IPS-18c (cell line): ENCODE measurements at regions not wholly inside any gene's neighbourhood (a gene's known extent, or its start where the extent isn't known, plus 50 kb on each side); places are given as distances from the start of the nearest gene placed in this dataset.
"Not testable (repeated sequence)": the region's sequence is repeated elsewhere in the genome, so short reads cannot be mapped to it uniquely, and the experiment has no call there.

Source experiments
- H3K4me3 ChIP-seq: 2 replicates; pipeline ENCODE4 v1.7.0; 2013; ENCODE audit warnings: low read depth, mild to moderate bottlenecking, low read length, moderate library complexity; ENCODE audit not compliant: insufficient read depth
- H3K9me3 ChIP-seq: one replicate; pipeline ENCODE4 v1.6.1; 2013; ENCODE audit warnings: mild to moderate bottlenecking, low read length, moderate library complexity; ENCODE audit not compliant: control insufficient read depth, insufficient read depth

- H3K4me3 ChIP-seq = peak overlapping the region; percentile 9; the same call in 1 of the 2 replicates
- H3K9me3 ChIP-seq = no peaks in the 10 kb centered on the region
Measured at GRCh38 chr11:45412051-45412471, 125.9 kb upstream of the SYT13 start.

GRCh38 chr11:45411228-45411946 lies 125.2 kb upstream of the SYT13 start:
- Histone ChIP-seq H3K4me3 (peak overlapping the region; percentile 10; the same call in 1 of the 2 replicates), H3K9me3 (no peaks in the 10 kb centered on the region)

- H3K9me3 ChIP-seq = no peaks in the 10 kb centered on the region
- peak overlapping the region; percentile 20 for H3K4me3 ChIP-seq
Measured at GRCh38 chr11:45410391-45411227, 124.5 kb upstream of the SYT13 start.

- no peak overlapping the region for H3K4me3 ChIP-seq
- no peaks in the 10 kb centered on the region for H3K9me3 ChIP-seq
Measured at GRCh38 chr11:45409587-45409986, 123.4 kb upstream of the SYT13 start.

GRCh38 chr11:45407226-45407625 lies 121.1 kb upstream of the SYT13 start:
- Histone ChIP-seq H3K4me3 (no peak overlapping the region), H3K9me3 (no peaks in the 10 kb centered on the region)

GRCh38 chr11:45405916-45406670 lies 120.0 kb upstream of the SYT13 start:
- Histone ChIP-seq H3K9me3 (no peaks in the 10 kb centered on the region), H3K4me3 (no peak overlapping the region)

DNA sequence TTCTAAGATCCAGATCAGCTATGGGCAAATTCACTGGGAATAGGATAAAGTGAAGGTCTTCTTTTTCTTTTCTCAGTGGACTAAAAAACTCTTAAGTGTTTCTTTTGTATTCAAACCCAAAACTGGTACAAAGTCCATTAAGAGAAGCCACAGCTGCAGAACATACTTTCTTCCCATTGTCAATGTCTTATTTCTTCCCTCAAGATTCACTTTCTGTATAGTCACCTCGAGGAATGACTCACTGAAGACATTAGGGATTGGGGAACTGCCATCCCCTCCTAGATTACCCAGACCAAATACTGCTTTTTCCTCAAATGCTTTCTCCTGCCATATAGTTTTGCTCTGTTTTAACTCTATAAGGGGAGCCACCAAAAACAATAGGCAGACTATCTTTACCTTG lies 117.4 kb upstream of the SYT13 start:
- not testable (repeated sequence) for H3K4me3 ChIP-seq, H3K9me3 ChIP-seq

- Histone ChIP-seq H3K9me3 (no peaks in the 10 kb centered on the region), H3K4me3 (no peak overlapping the region)
Measured at GRCh38 chr11:45402049-45402630, 116.0 kb upstream of the SYT13 start.

DNA sequence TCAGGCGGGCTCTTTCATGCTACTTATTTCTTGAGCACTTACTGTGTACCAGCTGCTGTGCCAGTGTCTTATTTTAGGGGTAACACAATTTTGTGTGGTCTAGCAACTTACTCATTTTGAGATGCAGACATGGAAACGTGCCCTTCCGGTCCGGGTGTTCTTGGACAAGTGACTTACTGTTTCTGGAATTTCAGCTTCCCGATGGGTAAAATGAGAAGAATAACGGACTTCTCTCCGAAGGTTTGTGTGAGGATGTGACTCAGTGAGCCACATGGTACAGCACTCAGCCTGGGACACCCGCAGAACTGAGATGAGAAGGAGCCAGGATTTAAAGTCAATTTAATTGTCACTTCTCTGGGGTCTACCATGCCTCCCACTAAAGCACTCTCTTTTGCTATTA lies 114.5 kb upstream of the SYT13 start:
- Histone ChIP-seq H3K9me3 (no peaks in the 10 kb centered on the region), H3K4me3 (no peak overlapping the region)

GRCh38 chr11:45399166-45399565 lies 113.0 kb upstream of the SYT13 start:
- Histone ChIP-seq H3K4me3 (no peak overlapping the region), H3K9me3 (peaks cover 2% of the 10 kb centered on the region)

GRCh38 chr11:45398325-45398724 lies 112.2 kb upstream of the SYT13 start:
- no peak overlapping the region for H3K4me3 ChIP-seq

GRCh38 chr11:45396394-45396793 lies 110.3 kb upstream of the SYT13 start:
- peaks cover 2% of the 10 kb centered on the region for H3K9me3 ChIP-seq
- H3K4me3 ChIP-seq = no peak overlapping the region

More at GRCh38 chr11:45398325-45398724, 112.2 kb upstream of the SYT13 start:
- peaks cover 2% of the 10 kb centered on the region for H3K9me3 ChIP-seq

DNA sequence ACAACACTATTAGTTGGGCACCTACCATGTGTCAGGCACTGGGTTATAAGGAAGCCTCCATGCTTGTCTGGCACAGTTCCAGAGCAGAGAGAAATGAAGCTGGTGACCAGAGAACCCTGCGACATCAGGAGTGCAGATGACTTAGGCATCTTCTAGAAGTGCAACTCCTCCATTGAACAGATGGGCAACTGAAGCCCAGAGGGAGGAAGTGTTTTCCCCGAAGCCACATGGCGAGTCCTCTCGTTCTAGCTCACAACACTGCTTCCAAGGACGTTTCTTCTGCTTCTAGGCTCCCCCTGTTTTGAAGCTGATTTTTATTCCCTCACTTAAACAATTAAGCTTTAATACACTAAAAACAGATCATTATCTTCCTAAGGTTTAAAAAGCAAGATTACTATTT lies 109.8 kb upstream of the SYT13 start:
- Histone ChIP-seq H3K9me3 (peaks cover 2% of the 10 kb centered on the region), H3K4me3 (no peak overlapping the region)

DNA sequence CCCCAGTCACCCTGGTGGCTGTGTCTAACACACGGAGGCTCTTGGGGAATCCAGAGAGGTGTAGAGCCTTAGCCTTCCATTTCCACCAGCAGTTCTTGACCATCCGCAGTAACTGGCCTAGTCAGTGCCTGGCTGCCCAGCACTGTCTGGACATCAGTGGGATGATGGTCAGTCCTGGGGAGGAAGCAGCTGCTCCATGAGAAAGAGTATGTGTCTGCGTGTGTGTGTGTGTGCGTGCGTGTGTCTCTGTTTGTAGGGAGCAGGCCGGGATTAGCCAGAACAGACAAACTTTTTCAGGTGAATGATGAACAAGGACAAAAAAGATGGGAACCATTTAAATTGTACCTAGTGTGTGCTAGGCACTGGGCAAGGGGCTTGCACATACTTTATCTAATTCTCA lies 109.3 kb upstream of the SYT13 start:
- H3K9me3 ChIP-seq = peaks cover 2% of the 10 kb centered on the region

DNA sequence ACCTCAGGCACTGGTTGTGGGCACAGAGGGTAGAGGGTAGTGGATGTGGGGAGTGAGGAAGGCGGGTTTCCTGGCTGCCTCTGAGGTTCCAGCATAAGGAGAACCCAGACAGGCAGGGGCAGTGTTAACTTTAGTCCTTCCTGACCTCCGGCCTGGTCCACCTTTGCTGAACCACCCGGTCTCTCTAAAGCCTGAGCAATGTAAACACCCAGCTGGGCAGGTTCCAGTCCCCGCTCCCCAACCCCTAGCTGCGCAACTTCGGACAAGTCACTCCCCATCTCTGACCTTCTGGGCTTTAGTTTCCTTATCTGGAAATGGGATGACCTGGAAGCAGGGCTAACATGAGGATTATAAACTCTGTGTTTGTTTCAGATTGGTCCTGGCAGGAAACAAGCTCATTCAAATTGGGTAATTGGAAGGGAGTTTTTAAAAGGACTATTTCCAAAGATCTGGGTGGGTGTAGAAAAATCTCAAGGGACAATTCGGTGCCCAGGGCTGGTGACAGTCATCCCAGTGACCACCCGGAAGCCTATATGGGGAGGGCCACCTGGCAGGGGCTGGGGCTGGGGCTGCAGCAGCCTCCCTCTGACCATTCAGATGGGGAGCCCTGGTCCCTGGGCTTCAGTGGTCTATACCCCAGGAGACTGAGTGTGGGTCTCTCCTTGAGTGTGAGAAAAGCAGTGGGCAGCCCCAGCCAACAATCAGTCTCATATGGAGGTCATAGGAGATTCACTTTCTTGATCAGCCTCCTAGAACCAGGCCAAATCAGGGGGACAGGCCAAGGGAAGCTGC lies 108.3 kb upstream of the SYT13 start:
- Histone ChIP-seq H3K9me3 (peaks cover 2% of the 10 kb centered on the region), H3K4me3 (no peak overlapping the region)

More for the DNA sequence above, 109.3 kb upstream of the SYT13 start:
- no peak overlapping the region for H3K4me3 ChIP-seq

GRCh38 chr11:45393826-45394225 lies 107.7 kb upstream of the SYT13 start:
- H3K9me3 ChIP-seq = peaks cover 2% of the 10 kb centered on the region
- H3K4me3 ChIP-seq = no peak overlapping the region

GRCh38 chr11:45393334-45393733 lies 107.2 kb upstream of the SYT13 start:
- Histone ChIP-seq H3K9me3 (peaks cover 2% of the 10 kb centered on the region), H3K4me3 (no peak overlapping the region)
